Ishikawa (cell line): ENCODE measurements at regions not wholly inside any gene's neighbourhood (a gene's known extent, or its start where the extent isn't known, plus 50 kb on each side); places are given as distances from the start of the nearest gene placed in this dataset.

Experiments
- CREB1 ChIP-seq: IDR thresholded peaks from 2 replicates; pipeline ENCODE4 v1.6.1; 2012; ENCODE audit warnings: low read depth
- EP300 ChIP-seq: IDR thresholded peaks from 2 replicates; pipeline ENCODE4 v1.6.1; 2012; ENCODE audit warnings: borderline replicate concordance
- FOXM1 ChIP-seq: IDR thresholded peaks from 2 replicates; pipeline ENCODE4 v1.6.1; 2012; ENCODE audit warnings: low read depth, borderline replicate concordance
- NFIC ChIP-seq: IDR thresholded peaks from 2 replicates; pipeline ENCODE4 v1.6.1; 2012
- TAF1 ChIP-seq: IDR thresholded peaks from 2 replicates; pipeline ENCODE4 v1.6.1; 2012; ENCODE audit warnings: low read depth, mild to moderate bottlenecking
- TF ChIP-seq, protein P1 (sequence below): IDR thresholded peaks from 2 replicates; pipeline ENCODE4 v1.6.1; 2012
- TF ChIP-seq, protein P2 (sequence below): IDR thresholded peaks from 2 replicates; pipeline ENCODE4 v1.6.1; 2012; ENCODE audit warnings: low read depth, mild to moderate bottlenecking

DNA sequence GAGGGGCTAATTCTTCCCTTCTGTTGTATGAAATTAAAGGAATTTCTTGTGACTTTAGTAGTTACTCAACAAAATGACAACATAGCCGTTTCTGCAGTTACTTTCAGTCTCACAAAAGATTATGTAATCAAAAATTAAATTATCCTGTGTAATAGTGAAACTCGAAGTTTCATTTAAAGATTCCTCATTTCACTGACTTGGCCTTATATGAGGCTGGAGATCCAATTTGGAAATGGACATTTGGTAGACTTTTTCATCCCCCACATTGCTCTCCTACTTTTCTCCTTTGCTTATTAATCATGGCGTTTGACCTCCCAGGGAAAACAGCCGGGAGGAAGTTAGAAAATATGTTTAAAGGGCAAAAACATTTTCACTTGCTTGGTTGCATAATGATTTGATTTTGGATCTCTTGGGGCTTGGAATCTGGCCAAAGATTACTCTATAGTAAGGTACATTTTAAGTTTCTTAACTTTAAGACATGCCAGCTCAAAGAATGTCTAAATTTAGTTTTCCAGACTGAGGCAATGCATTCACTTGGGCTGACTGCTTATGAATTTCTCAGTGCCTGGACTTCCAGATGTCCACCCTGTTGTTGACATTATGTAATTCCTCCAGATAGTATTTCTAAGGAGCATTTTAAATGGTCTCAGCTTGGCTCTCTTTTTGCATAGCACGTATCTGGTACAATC is 1364.9 kb upstream of the MIR17HG start:
- TF ChIP-seq EP300 = no peak
- no peak for TF ChIP-seq CREB1
- TF ChIP-seq, protein P1, sequence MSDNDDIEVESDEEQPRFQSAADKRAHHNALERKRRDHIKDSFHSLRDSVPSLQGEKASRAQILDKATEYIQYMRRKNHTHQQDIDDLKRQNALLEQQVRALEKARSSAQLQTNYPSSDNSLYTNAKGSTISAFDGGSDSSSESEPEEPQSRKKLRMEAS = no peak
- no peak for TF ChIP-seq NFIC
- TF ChIP-seq FOXM1 = no peak
- TF ChIP-seq, protein P2, sequence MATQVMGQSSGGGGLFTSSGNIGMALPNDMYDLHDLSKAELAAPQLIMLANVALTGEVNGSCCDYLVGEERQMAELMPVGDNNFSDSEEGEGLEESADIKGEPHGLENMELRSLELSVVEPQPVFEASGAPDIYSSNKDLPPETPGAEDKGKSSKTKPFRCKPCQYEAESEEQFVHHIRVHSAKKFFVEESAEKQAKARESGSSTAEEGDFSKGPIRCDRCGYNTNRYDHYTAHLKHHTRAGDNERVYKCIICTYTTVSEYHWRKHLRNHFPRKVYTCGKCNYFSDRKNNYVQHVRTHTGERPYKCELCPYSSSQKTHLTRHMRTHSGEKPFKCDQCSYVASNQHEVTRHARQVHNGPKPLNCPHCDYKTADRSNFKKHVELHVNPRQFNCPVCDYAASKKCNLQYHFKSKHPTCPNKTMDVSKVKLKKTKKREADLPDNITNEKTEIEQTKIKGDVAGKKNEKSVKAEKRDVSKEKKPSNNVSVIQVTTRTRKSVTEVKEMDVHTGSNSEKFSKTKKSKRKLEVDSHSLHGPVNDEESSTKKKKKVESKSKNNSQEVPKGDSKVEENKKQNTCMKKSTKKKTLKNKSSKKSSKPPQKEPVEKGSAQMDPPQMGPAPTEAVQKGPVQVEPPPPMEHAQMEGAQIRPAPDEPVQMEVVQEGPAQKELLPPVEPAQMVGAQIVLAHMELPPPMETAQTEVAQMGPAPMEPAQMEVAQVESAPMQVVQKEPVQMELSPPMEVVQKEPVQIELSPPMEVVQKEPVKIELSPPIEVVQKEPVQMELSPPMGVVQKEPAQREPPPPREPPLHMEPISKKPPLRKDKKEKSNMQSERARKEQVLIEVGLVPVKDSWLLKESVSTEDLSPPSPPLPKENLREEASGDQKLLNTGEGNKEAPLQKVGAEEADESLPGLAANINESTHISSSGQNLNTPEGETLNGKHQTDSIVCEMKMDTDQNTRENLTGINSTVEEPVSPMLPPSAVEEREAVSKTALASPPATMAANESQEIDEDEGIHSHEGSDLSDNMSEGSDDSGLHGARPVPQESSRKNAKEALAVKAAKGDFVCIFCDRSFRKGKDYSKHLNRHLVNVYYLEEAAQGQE = no peak
- TF ChIP-seq TAF1 = no peak
